Body of pancreas (tissue), 4 donors: ENCODE measurements at regions not wholly inside any gene's neighbourhood (a gene's known extent, or its start where the extent isn't known, plus 50 kb on each side); places are given as distances from the start of the nearest gene placed in this dataset.
"Not testable (repeated sequence)": the region's sequence is repeated elsewhere in the genome, so short reads cannot be mapped to it uniquely, and the experiment has no call there.

Experiments
- CTCF ChIP-seq, 7 experiments: fragments of 450-650 bp in 4 of 7; fragments of 200-600 bp in 3 of 7; sonication (generic) in 3 of 7; IDR thresholded peaks; one replicate each; pipeline ENCODE4 v1.5.1; 2016 to 2019; ENCODE audit warnings: antibody characterized with exemption in 7 of 7
- POLR2A ChIP-seq, 3 donors: fragments of 450-650 bp; IDR thresholded peaks; one replicate each; pipeline ENCODE4 v1.6.1; 2016; ENCODE audit warnings: antibody characterized with exemption in 3 of 3, mild to moderate bottlenecking in 2 of 3

- not testable (repeated sequence) for TF ChIP-seq CTCF, POLR2A (IDR thresholded peaks at IDR 0.05)
Observed at GRCh38 chr14:81781798-81782197, 248.1 kb upstream of the SEL1L start.
